RWPE1 (cell line): ENCODE measurements at regions not wholly inside any gene's neighbourhood (a gene's known extent, or its start where the extent isn't known, plus 50 kb on each side); places are given as distances from the start of the nearest gene placed in this dataset.

Experiments used
- CTCF ChIA-PET: fragments of 350-600 bp; sonication (Branson Sonifier 250); formaldehyde crosslinking; extraction: SDS; loops from one replicate; lab custom pipeline; 2021; lab: Yijun Ruan, JAX
- POLR2A ChIA-PET: fragments of 400-600 bp; formaldehyde crosslinking; extraction: SDS; loops from one replicate; lab custom pipeline; 2020; ENCODE audit warnings: antibody characterized with exemption; ENCODE audit not compliant: low non-redundant PET; lab: Yijun Ruan, JAX
- DNase-seq: peaks from one replicate; pipeline ENCODE4 v3.0.0; 2012; ENCODE audit warnings: low spot score
- H3K27ac ChIP-seq: fragments of 450-650 bp; 2 replicates; pipeline ENCODE4 v1.5.1; 2017
- CTCF ChIP-seq: fragments of 450-650 bp; conservative IDR thresholded peaks from 2 replicates; pipeline ENCODE4 v1.5.1; 2017; ENCODE audit warnings: low read depth, mild to moderate bottlenecking

GRCh38 chr6:97805596-97805995, 522.6 kb upstream of the MMS22L start:
- CTCF ChIA-PET: interaction anchor here (0.5 kb wide), 1 partner anchor 298 kb away, joined by 3 read pairs; no protein-coding TSS in a partner anchor
- no peak for TF ChIP-seq CTCF
- H3K27ac ChIP-seq: no peak overlapping the region
- POLR2A ChIA-PET: no interaction called here
- no peak for DNase-seq

DNA sequence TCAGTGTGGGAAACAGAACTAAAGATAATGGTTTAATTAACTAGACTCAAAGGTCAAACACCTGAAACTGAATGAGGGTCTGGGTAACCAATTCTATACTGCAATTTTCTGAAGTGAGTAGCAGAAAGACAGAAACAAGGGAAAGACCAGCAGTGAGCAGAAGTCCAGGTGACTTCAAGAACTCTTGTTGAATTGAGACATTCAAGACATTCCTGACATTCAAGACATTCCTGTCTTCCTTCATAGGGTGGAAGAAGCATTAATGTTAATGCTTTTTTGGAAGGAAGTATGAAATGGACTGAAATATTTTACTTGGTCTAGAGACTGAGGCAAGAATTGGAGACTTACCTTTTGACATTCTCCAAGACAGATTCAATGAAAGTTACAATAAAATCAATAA, 529.9 kb upstream of the MMS22L start:
- ChIA-PET CTCF (no interaction called here), POLR2A (no interaction called here)
- no peak overlapping the region for H3K27ac ChIP-seq
- TF ChIP-seq CTCF: no peak
- DNase-seq: no peak

GRCh38 chr6:97813889-97814567, 531.0 kb upstream of the MMS22L start:
- ChIA-PET CTCF (no interaction called here), POLR2A (no interaction called here)
- no peak for TF ChIP-seq CTCF
- no peak for DNase-seq
- H3K27ac ChIP-seq: no peak overlapping the region

GRCh38 chr6:97815301-97815812, 532.3 kb upstream of the MMS22L start:
- DNase-seq: no peak
- ChIA-PET CTCF (no interaction called here), POLR2A (no interaction called here)
- H3K27ac ChIP-seq: no peak overlapping the region
- TF ChIP-seq CTCF: no peak

GRCh38 chr6:97816526-97816925, 533.5 kb upstream of the MMS22L start:
- ChIA-PET CTCF (no interaction called here), POLR2A (no interaction called here)
- H3K27ac ChIP-seq: no peak overlapping the region
- DNase-seq: no peak
- TF ChIP-seq CTCF: no peak

- ChIA-PET CTCF (no interaction called here), POLR2A (no interaction called here)
- H3K27ac ChIP-seq: no peak overlapping the region
- no peak for DNase-seq
- no peak for TF ChIP-seq CTCF
These were observed 536.7 kb upstream of the MMS22L start for GRCh38 chr6:97819710-97820109.
